T-cell (primary cell): ENCODE measurements at regions not wholly inside any gene's neighbourhood (a gene's known extent, or its start where the extent isn't known, plus 50 kb on each side); places are given as distances from the start of the nearest gene placed in this dataset.

Experiments used
- ATAC-seq, 4 experiments: fragments of 200-7000 bp in 3 of 4; fragments of 150-1000 bp in 1 of 4; cut with Tn5 transposase; replicated peaks in 1 of 4; 1 replicate in 3 of 4; 2 replicates in 1 of 4; pipeline ENCODE4 v1.10.0; 2021; ENCODE audit warnings: moderate library complexity in 3 of 4, mild to moderate bottlenecking in 2 of 4, moderate number of reproducible peaks in 1 of 4
- CTCF ChIA-PET, 2 donors: fragments of 300-600 bp; sonication (Branson Sonifier 250); formaldehyde crosslinking; loops; one replicate each; lab custom pipeline; 2022; ENCODE audit warnings: antibody characterized with exemption in 2 of 2; lab: Charles Lee
- POLR2A ChIA-PET, 2 donors: fragments of 300-600 bp; sonication (Branson Sonifier 250); formaldehyde crosslinking; loops; one replicate each; lab custom pipeline; 2022; ENCODE audit warnings: antibody characterized with exemption in 2 of 2; lab: Charles Lee
- DNase-seq, 35 experiments: peaks; one replicate each; pipeline versions ENCODE4 v3.0.0 to v3.0.0-alpha.2; 2013 to 2023
- H3K27ac ChIP-seq: one replicate; pipeline ENCODE4 v1.5.1; 2013; ENCODE audit warnings: low read length
- H3K27me3 ChIP-seq, 2 experiments: replicated peaks in 1 of 2; 1 replicate in 1 of 2; 2 replicates in 1 of 2; pipeline versions ENCODE4 v1.6.1 to v1.7.0; 2013; ENCODE audit warnings: low read length in 1 of 2, mixed read lengths in 1 of 2; ENCODE audit not compliant: control insufficient read depth in 2 of 2, insufficient read depth in 2 of 2; ENCODE audit errors: extremely low read depth in 1 of 2
- H3K36me3 ChIP-seq, 2 donors: 1 replicate in 1 of 2; 2 replicates in 1 of 2; pipeline versions ENCODE4 v1.6.1 to v1.7.0; 2013; ENCODE audit warnings: low read length in 1 of 2; ENCODE audit not compliant: control insufficient read depth in 2 of 2, insufficient read depth in 1 of 2; ENCODE audit errors: extremely low read depth in 1 of 2
- H3K4me1 ChIP-seq, 2 experiments: 1 replicate in 1 of 2; 2 replicates in 1 of 2; pipeline versions ENCODE4 v1.6.1 to v1.7.0; 2013; ENCODE audit warnings: low read length in 2 of 2, mixed read lengths in 1 of 2; ENCODE audit not compliant: insufficient read depth in 2 of 2, control insufficient read depth in 1 of 2; ENCODE audit errors: extremely low read depth in 1 of 2
- H3K4me3 ChIP-seq, 2 donors: 1 replicate in 1 of 2; 2 replicates in 1 of 2; pipeline versions ENCODE4 v1.5.1 to v1.7.0; 2013; ENCODE audit warnings: mild to moderate bottlenecking in 2 of 2, low read length in 1 of 2, moderate library complexity in 1 of 2; ENCODE audit not compliant: control insufficient read depth in 1 of 2; ENCODE audit errors: extremely low read depth in 1 of 2
- H3K9me3 ChIP-seq: 2 replicates; pipeline ENCODE4 v1.7.0; 2013
- H3K27ac Mint-ChIP-seq, 2 donors: one replicate each; pipeline ENCODE4 v1.8.0; 2020 to 2021; ENCODE audit warnings: mild to moderate bottlenecking in 2 of 2, mixed read lengths in 2 of 2
- H3K27me3 Mint-ChIP-seq, 2 donors: one replicate each; pipeline ENCODE4 v1.8.0; 2021 to 2022; ENCODE audit warnings: mixed read lengths in 2 of 2
- H3K36me3 Mint-ChIP-seq: one replicate; pipeline ENCODE4 v1.8.0; 2021; ENCODE audit warnings: mixed read lengths
- H3K4me1 Mint-ChIP-seq, 3 donors: one replicate each; pipeline ENCODE4 v1.8.0; 2020 to 2022; ENCODE audit warnings: mixed read lengths in 3 of 3, mild to moderate bottlenecking in 1 of 3
- H3K4me3 Mint-ChIP-seq, 3 donors: one replicate each; pipeline ENCODE4 v1.8.0; 2020 to 2022; ENCODE audit warnings: mild to moderate bottlenecking in 3 of 3, mixed read lengths in 3 of 3, moderate library complexity in 3 of 3
- H3K9me3 Mint-ChIP-seq, 3 donors: one replicate each; pipeline ENCODE4 v1.8.0; 2020 to 2022; ENCODE audit warnings: mixed read lengths in 3 of 3
- WGBS: methylation state at CpG from one replicate; pipeline ENCODE4 v1.1.5; 2013; ENCODE audit warnings: missing lambda C conversion rate; ENCODE audit not compliant: insufficient coverage; 5-methylcytosine and 5-hydroxymethylcytosine counted together

GRCh38 chr12:34386621-34387255 is 364.4 kb downstream of the ALG10 start:
- Mint-ChIP-seq H3K36me3 (no peaks in the 10 kb centered on the region), H3K9me3 (peaks cover 0 to 12% (median 8%) of the 10 kb centered on the region in 3 donors), H3K27ac (no peak overlapping the region), H3K4me3 (no peak overlapping the region), H3K27me3 (peaks cover 3 to 14% of the 10 kb centered on the region in 2 donors), H3K4me1 (no peaks in the 10 kb centered on the region)
- no peak for DNase-seq
- WGBS = 87% methylated on average over 14 of the region's 24 CpGs
- Histone ChIP-seq H3K27ac (no peak overlapping the region), H3K27me3 (peaks cover 0 to 31% of the 10 kb centered on the region in 2 experiments), H3K4me3 (no peak overlapping the region), H3K4me1 (no peaks in the 10 kb centered on the region), H3K9me3 (no peaks in the 10 kb centered on the region), H3K36me3 (no peaks in the 10 kb centered on the region)
- ChIA-PET CTCF (no interaction called here), POLR2A (no interaction called here)
- no peak for ATAC-seq

- Mint-ChIP-seq H3K27me3 (peaks cover 3 to 14% of the 10 kb centered on the region in 2 donors), H3K4me1 (no peaks in the 10 kb centered on the region), H3K9me3 (peaks cover 0 to 12% (median 8%) of the 10 kb centered on the region in 3 donors), H3K27ac (no peak overlapping the region), H3K36me3 (no peaks in the 10 kb centered on the region), H3K4me3 (no peak overlapping the region)
- no peaks in the 10 kb centered on the region for H3K9me3 ChIP-seq
- H3K27me3 ChIP-seq = peaks cover 0 to 36% of the 10 kb centered on the region in 2 experiments
- DNase-seq (no peak), ATAC-seq (no peak)
- no peaks in the 10 kb centered on the region for H3K36me3 ChIP-seq
- H3K27ac ChIP-seq = no peak overlapping the region
- H3K4me1 ChIP-seq = no peaks in the 10 kb centered on the region
- 76% methylated on average over 11 of the region's 25 CpGs for WGBS
- ChIA-PET CTCF (no interaction called here), POLR2A (no interaction called here)
- no peak overlapping the region for H3K4me3 ChIP-seq
Observed at GRCh38 chr12:34387711-34388635, 365.7 kb downstream of the ALG10 start.

GRCh38 chr12:34388636-34389377 is 366.5 kb downstream of the ALG10 start:
- POLR2A ChIA-PET = interaction anchor here in 1 of 2 donors (0.6 kb wide), 1 partner anchor 242 kb away, joined by 8 read pairs; no protein-coding TSS in a partner anchor
- Histone ChIP-seq H3K4me3 (no peak overlapping the region), H3K9me3 (no peaks in the 10 kb centered on the region), H3K27ac (no peak overlapping the region), H3K4me1 (no peaks in the 10 kb centered on the region), H3K27me3 (peaks cover 0 to 31% of the 10 kb centered on the region in 2 experiments), H3K36me3 (no peaks in the 10 kb centered on the region)
- no peak overlapping the region for H3K4me3 Mint-ChIP-seq
- peaks cover 3 to 14% of the 10 kb centered on the region in 2 donors for H3K27me3 Mint-ChIP-seq
- 56% methylated on average over 11 of the region's 14 CpGs for WGBS
- no peaks in the 10 kb centered on the region for H3K4me1 Mint-ChIP-seq
- H3K36me3 Mint-ChIP-seq = no peaks in the 10 kb centered on the region
- H3K9me3 Mint-ChIP-seq = peaks cover 0 to 13% (median 8%) of the 10 kb centered on the region in 3 donors
- ATAC-seq (no peak), DNase-seq (no peak)
- no peak overlapping the region for H3K27ac Mint-ChIP-seq
- CTCF ChIA-PET = no interaction called here

- Mint-ChIP-seq H3K27ac (no peak overlapping the region), H3K27me3 (peaks cover 3 to 14% of the 10 kb centered on the region in 2 donors), H3K4me1 (no peaks in the 10 kb centered on the region), H3K9me3 (peaks cover 0 to 18% (median 8%) of the 10 kb centered on the region in 3 donors), H3K36me3 (no peaks in the 10 kb centered on the region), H3K4me3 (no peak overlapping the region)
- WGBS = 73% methylated on average over 16 of the region's 26 CpGs
- CTCF ChIA-PET = no interaction called here
- H3K27me3 ChIP-seq = peaks cover 0 to 32% of the 10 kb centered on the region in 2 experiments
- no peak for ATAC-seq
- POLR2A ChIA-PET = interaction anchor here in 1 of 2 donors (0.6 kb wide), 1 partner anchor 243 kb away, joined by 8 read pairs; no protein-coding TSS in a partner anchor
- H3K27ac ChIP-seq = no peak overlapping the region
- no peaks in the 10 kb centered on the region for H3K36me3 ChIP-seq
- H3K4me1 ChIP-seq = no peaks in the 10 kb centered on the region
- H3K4me3 ChIP-seq = peak overlapping the region in 1 of 2 donors; percentile 36
- no peaks in the 10 kb centered on the region for H3K9me3 ChIP-seq
- DNase-seq = no peak
Observed at GRCh38 chr12:34389378-34390170, 367.3 kb downstream of the ALG10 start.

- H3K36me3 Mint-ChIP-seq = no peaks in the 10 kb centered on the region
- ATAC-seq (no peak), DNase-seq (no peak)
- WGBS = 81% methylated on average over 13 of the region's 17 CpGs
- no peak overlapping the region for H3K27ac Mint-ChIP-seq
- no peak overlapping the region for H3K4me3 Mint-ChIP-seq
- H3K9me3 ChIP-seq = no peaks in the 10 kb centered on the region
- no peak overlapping the region for H3K27ac ChIP-seq
- H3K4me1 Mint-ChIP-seq = no peaks in the 10 kb centered on the region
- no peaks in the 10 kb centered on the region for H3K36me3 ChIP-seq
- H3K27me3 ChIP-seq = peaks cover 0 to 37% of the 10 kb centered on the region in 2 experiments
- no peaks in the 10 kb centered on the region for H3K4me1 ChIP-seq
- H3K9me3 Mint-ChIP-seq = peaks cover 0 to 18% (median 7%) of the 10 kb centered on the region in 3 donors
- ChIA-PET POLR2A (no interaction called here), CTCF (no interaction called here)
- peak overlapping the region in 1 of 2 donors; percentile 36 for H3K4me3 ChIP-seq
- H3K27me3 Mint-ChIP-seq = peaks cover 3 to 14% of the 10 kb centered on the region in 2 donors
Observed at GRCh38 chr12:34390171-34390841, 368.0 kb downstream of the ALG10 start.
